IPS-20b (cell line): ENCODE measurements at regions not wholly inside any gene's neighbourhood (a gene's known extent, or its start where the extent isn't known, plus 50 kb on each side); places are given as distances from the start of the nearest gene placed in this dataset.

ENCODE experiments used
- H3K27ac ChIP-seq: one replicate; pipeline ENCODE4 v1.5.1; 2013; ENCODE audit warnings: low read length
- H3K27me3 ChIP-seq: 2 replicates; pipeline ENCODE4 v1.6.1; 2013; ENCODE audit warnings: mild to moderate bottlenecking, low read length, inconsistent platforms; ENCODE audit not compliant: insufficient read depth
- H3K36me3 ChIP-seq: 2 replicates; pipeline ENCODE4 v1.6.1; 2013; ENCODE audit warnings: low read depth, mild to moderate bottlenecking, inconsistent platforms, low read length, moderate library complexity; ENCODE audit not compliant: insufficient read depth
- H3K4me1 ChIP-seq: 2 replicates; pipeline ENCODE4 v1.6.1; 2013; ENCODE audit warnings: mild to moderate bottlenecking, control low read depth, inconsistent platforms, low read length, moderate library complexity; ENCODE audit not compliant: insufficient read depth
- H3K4me3 ChIP-seq: 2 replicates; pipeline ENCODE4 v1.5.1; 2013; ENCODE audit warnings: mild to moderate bottlenecking, low read length, inconsistent platforms
- H3K9ac ChIP-seq: 2 replicates; pipeline ENCODE4 v1.6.1; 2013; ENCODE audit warnings: low read depth, mild to moderate bottlenecking, inconsistent platforms, low read length, moderate library complexity
- H3K9me3 ChIP-seq: 2 replicates; pipeline ENCODE4 v1.6.1; 2013; ENCODE audit warnings: mild to moderate bottlenecking, low read depth, low read length, inconsistent platforms; ENCODE audit not compliant: insufficient read depth

- no peaks in the 10 kb centered on the region for H3K9me3 ChIP-seq
- peaks cover 4% of the 10 kb centered on the region; the same call in 1 of the 2 replicates for H3K4me1 ChIP-seq
- no peak overlapping the region; the same call in 1 of the 2 replicates for H3K4me3 ChIP-seq
- H3K27ac ChIP-seq, result no peak overlapping the region
- no peaks in the 10 kb centered on the region for H3K36me3 ChIP-seq
- H3K27me3 ChIP-seq, result no peaks in the 10 kb centered on the region
- H3K9ac ChIP-seq, result no peak overlapping the region
These were observed 111.4 kb upstream of the TTC29 start for GRCh38 chr4:147056940-147057610.

DNA sequence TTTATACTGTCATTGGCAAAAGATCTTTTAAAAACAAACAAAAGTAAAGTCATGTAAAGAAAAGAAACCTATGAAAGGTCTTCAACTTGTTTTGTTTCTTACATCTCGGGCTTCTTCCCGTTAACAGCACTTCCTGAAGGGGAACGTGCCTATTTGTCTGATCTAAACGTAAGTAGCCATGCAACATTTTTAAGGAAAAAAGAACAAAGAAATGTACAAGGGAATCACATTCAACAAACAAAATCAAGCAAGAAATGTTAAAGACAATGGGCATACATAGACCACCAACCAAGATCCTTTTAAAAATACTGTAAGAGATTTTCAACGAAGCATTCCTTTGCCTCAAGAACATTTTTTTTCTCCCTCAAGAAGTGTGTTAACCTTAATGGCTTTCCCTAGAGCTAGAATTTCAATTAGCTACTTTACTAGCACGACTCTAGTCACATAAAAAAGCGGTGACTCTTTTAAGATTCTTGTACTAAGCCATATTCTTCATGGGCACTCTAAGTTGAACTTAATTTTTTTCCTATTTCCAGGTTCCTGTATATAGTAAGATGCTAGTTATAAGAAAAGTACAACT lies 112.0 kb upstream of the TTC29 start:
- Histone ChIP-seq H3K36me3 (no peaks in the 10 kb centered on the region), H3K9ac (no peak overlapping the region), H3K4me3 (peak overlapping the region; percentile 10; the same call in 1 of the 2 replicates), H3K9me3 (no peaks in the 10 kb centered on the region), H3K27ac (no peak overlapping the region), H3K27me3 (no peaks in the 10 kb centered on the region), H3K4me1 (peaks cover 4% of the 10 kb centered on the region; the same call in 1 of the 2 replicates)

- Histone ChIP-seq H3K4me1 (peaks cover 4% of the 10 kb centered on the region; the same call in 1 of the 2 replicates), H3K36me3 (no peaks in the 10 kb centered on the region), H3K27ac (no peak overlapping the region), H3K27me3 (no peaks in the 10 kb centered on the region), H3K9ac (no peak overlapping the region), H3K9me3 (no peaks in the 10 kb centered on the region), H3K4me3 (no peak overlapping the region)
These were observed 113.5 kb upstream of the TTC29 start for GRCh38 chr4:147059064-147059731.

DNA sequence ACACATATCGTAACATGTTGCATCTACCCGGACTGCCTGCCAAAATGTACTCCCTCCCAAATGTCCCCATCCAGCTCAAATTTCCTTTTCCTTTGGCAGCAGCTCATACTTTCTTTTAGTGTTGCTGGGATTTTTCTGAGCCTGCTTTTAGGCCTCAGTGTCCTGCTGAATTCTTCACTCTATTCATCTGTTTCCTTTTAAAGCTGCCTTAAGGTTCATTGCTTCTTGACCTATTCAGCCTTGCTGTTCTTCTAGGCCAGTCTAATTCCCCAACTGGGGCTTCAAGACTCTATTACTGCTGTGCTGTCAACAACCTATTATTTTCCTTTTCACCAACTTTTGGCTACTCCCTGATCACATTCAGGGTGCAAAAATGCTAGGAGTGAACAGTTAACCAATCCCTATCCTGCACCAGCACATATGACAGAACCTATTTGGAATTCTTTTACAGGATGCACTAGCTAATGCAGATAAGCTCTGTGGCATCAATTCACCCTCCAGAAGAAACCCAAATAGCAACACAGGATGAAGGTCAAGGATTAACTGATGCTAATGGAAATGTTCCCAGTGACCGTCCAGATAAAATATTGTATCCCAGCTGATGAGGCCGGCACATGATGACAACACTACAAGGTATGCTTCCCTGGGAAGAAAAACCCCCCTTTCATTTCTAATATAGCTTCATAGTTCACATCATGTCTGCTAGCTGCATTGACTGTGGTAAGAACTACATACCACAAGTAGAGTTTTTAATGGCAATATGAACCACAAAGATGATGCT lies 114.7 kb upstream of the TTC29 start:
- Histone ChIP-seq H3K27ac (no peak overlapping the region), H3K9me3 (no peaks in the 10 kb centered on the region), H3K36me3 (no peaks in the 10 kb centered on the region), H3K4me3 (no peak overlapping the region), H3K4me1 (peaks cover 4% of the 10 kb centered on the region; the same call in 1 of the 2 replicates), H3K9ac (no peak overlapping the region), H3K27me3 (no peaks in the 10 kb centered on the region)

DNA sequence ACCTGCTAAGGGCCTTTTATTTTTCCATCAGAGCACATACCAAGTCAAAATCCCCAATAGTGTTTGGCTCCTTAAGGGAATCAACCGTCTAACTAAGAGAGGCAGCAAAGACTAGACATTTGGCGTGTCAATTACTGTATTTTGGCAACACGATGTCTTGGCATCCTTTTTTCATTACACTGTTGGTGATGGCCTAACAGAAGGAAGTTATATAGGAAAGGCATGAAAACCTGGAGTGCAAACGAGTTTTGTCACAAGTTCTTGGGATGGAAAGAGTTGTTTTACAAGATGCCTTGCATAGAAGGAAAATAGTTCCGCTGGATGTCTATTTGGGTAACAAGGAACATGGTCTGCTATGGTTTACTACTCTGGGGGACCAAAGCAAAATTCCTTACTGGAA lies 119.2 kb upstream of the TTC29 start:
- Histone ChIP-seq H3K9me3 (no peaks in the 10 kb centered on the region), H3K27ac (no peak overlapping the region), H3K4me1 (no peaks in the 10 kb centered on the region; the same call in 1 of the 2 replicates), H3K27me3 (no peaks in the 10 kb centered on the region), H3K4me3 (no peak overlapping the region), H3K36me3 (no peaks in the 10 kb centered on the region), H3K9ac (no peak overlapping the region)

GRCh38 chr4:147068564-147068963 lies 122.9 kb upstream of the TTC29 start:
- Histone ChIP-seq H3K27ac (no peak overlapping the region), H3K27me3 (no peaks in the 10 kb centered on the region), H3K9ac (no peak overlapping the region), H3K36me3 (no peaks in the 10 kb centered on the region), H3K4me1 (no peaks in the 10 kb centered on the region), H3K9me3 (peaks cover 4% of the 10 kb centered on the region; the same call in 1 of the 2 replicates), H3K4me3 (no peak overlapping the region)

GRCh38 chr4:147071209-147071740 lies 125.6 kb upstream of the TTC29 start:
- no peaks in the 10 kb centered on the region for H3K4me1 ChIP-seq
- peaks cover 4% of the 10 kb centered on the region; the same call in 1 of the 2 replicates for H3K9me3 ChIP-seq
- H3K27ac ChIP-seq, result no peak overlapping the region
- no peaks in the 10 kb centered on the region for H3K36me3 ChIP-seq
- H3K4me3 ChIP-seq, result no peak overlapping the region
- no peaks in the 10 kb centered on the region for H3K27me3 ChIP-seq
- no peak overlapping the region for H3K9ac ChIP-seq

- no peaks in the 10 kb centered on the region for H3K27me3 ChIP-seq
- no peak overlapping the region for H3K4me3 ChIP-seq
- no peaks in the 10 kb centered on the region for H3K36me3 ChIP-seq
- H3K9me3 ChIP-seq, result peaks cover 4% of the 10 kb centered on the region; the same call in 1 of the 2 replicates
- 0 out of 2 replicates have a peak, but pooled peaks cover 2% of the 10 kb centered on the region for H3K4me1 ChIP-seq
- no peak overlapping the region for H3K9ac ChIP-seq
- H3K27ac ChIP-seq, result no peak overlapping the region
These were observed 130.5 kb upstream of the TTC29 start for GRCh38 chr4:147076179-147076578.

- Histone ChIP-seq H3K36me3 (no peaks in the 10 kb centered on the region), H3K9ac (no peak overlapping the region), H3K4me1 (0 out of 2 replicates have a peak, but pooled peaks cover 2% of the 10 kb centered on the region), H3K27ac (no peak overlapping the region), H3K9me3 (peaks cover 4% of the 10 kb centered on the region; the same call in 1 of the 2 replicates), H3K4me3 (no peak overlapping the region), H3K27me3 (no peaks in the 10 kb centered on the region)
These were observed 131.1 kb upstream of the TTC29 start for GRCh38 chr4:147076728-147077127.

DNA sequence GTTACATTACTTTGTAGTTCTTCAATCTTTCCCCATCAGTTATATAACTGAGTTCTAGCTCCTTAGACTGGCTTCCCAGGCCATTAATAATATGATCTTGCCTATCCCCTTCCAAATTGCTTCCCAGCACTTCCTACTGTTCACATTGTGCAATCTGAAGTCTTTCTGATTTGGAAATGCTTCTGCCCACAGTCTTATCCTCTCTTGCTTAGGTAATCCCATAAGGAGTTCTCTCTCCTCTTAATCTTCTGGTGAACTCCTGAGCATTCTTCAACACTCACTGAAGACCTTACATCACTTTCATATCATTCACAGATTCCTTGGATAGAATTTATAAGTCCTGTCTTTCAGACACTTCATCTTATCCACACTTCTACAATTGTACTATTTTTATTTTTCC lies 132.7 kb upstream of the TTC29 start:
- Histone ChIP-seq H3K27ac (no peak overlapping the region), H3K9me3 (no peaks in the 10 kb centered on the region), H3K27me3 (no peaks in the 10 kb centered on the region), H3K9ac (no peak overlapping the region), H3K36me3 (no peaks in the 10 kb centered on the region), H3K4me1 (0 out of 2 replicates have a peak, but pooled peaks cover 2% of the 10 kb centered on the region), H3K4me3 (no peak overlapping the region)
